ENCODE measurements at regions not wholly inside any gene's neighbourhood (a gene's known extent, or its start where the extent isn't known, plus 50 kb on each side); places are given as distances from the start of the nearest gene placed in this dataset.
"Not testable (repeated sequence)": the region's sequence is repeated elsewhere in the genome, so short reads cannot be mapped to it uniquely, and the experiment has no call there.

- DNase-seq, result no peak
- no peak overlapping the region for H3K4me3 ChIP-seq (ENCODE audit: control insufficient read depth in 1 of 2, extremely low read depth in 1 of 2, low read length in 1 of 2)
- peaks cover 8 to 19% (median 10%) of the 10 kb centered on the region in 3 donors for H3K9me3 Mint-ChIP-seq
- no peaks in the 10 kb centered on the region for H3K36me3 Mint-ChIP-seq
- no peaks in the 10 kb centered on the region for H3K9me3 ChIP-seq
- ChIA-PET CTCF (no interaction called here), POLR2A (no interaction called here)
- no peaks in the 10 kb centered on the region for H3K27me3 Mint-ChIP-seq
- H3K27ac Mint-ChIP-seq, result no peak overlapping the region
- no CpG with 5 or more reads among the region's 1 CpG for WGBS (ENCODE audit: insufficient coverage)
- H3K36me3 ChIP-seq (ENCODE audit: control insufficient read depth in 2 of 2, extremely low read depth in 1 of 2, insufficient read depth in 1 of 2, low read length in 1 of 2), result no peaks in the 10 kb centered on the region
- ATAC-seq (replicated peaks in 1 of 4), result no peak
- H3K27ac ChIP-seq (ENCODE audit: low read length), result no peak overlapping the region
- no peaks in the 10 kb centered on the region for H3K27me3 ChIP-seq (replicated peaks in 1 of 2; ENCODE audit: control insufficient read depth in 2 of 2, extremely low read depth in 1 of 2, insufficient read depth in 2 of 2, low read length in 1 of 2)
- H3K4me3 Mint-ChIP-seq, result no peak overlapping the region
- H3K4me1 ChIP-seq (ENCODE audit: control insufficient read depth in 1 of 2, extremely low read depth in 1 of 2, insufficient read depth in 2 of 2, low read length in 2 of 2), result no peaks in the 10 kb centered on the region
- no peaks in the 10 kb centered on the region for H3K4me1 Mint-ChIP-seq
These were observed 286.7 kb upstream of the ATXN7L3B start for GRCh38 chr12:74250891-74251290.

- H3K4me3 ChIP-seq (ENCODE audit: control insufficient read depth in 1 of 2, extremely low read depth in 1 of 2, low read length in 1 of 2); H3K4me3 Mint-ChIP-seq; H3K36me3 Mint-ChIP-seq; H3K4me1 ChIP-seq (ENCODE audit: control insufficient read depth in 1 of 2, extremely low read depth in 1 of 2, insufficient read depth in 2 of 2, low read length in 2 of 2); H3K27me3 ChIP-seq (replicated peaks in 1 of 2; ENCODE audit: control insufficient read depth in 2 of 2, extremely low read depth in 1 of 2, insufficient read depth in 2 of 2, low read length in 1 of 2); DNase-seq; H3K9me3 ChIP-seq; H3K4me1 Mint-ChIP-seq; CTCF ChIA-PET; H3K27ac Mint-ChIP-seq; H3K27me3 Mint-ChIP-seq; H3K36me3 ChIP-seq (ENCODE audit: control insufficient read depth in 2 of 2, extremely low read depth in 1 of 2, insufficient read depth in 1 of 2, low read length in 1 of 2); ATAC-seq (replicated peaks in 1 of 4); H3K27ac ChIP-seq (ENCODE audit: low read length); POLR2A ChIA-PET: not testable (repeated sequence)
- WGBS (ENCODE audit: insufficient coverage), result 39% methylated on average over 3 of the region's 4 CpGs
- peaks cover 4 to 15% (median 10%) of the 10 kb centered on the region in 3 donors for H3K9me3 Mint-ChIP-seq
These were observed 283.8 kb upstream of the ATXN7L3B start for GRCh38 chr12:74253826-74254225.

GRCh38 chr12:74254784-74255183 is 282.9 kb upstream of the ATXN7L3B start:
- no peak overlapping the region for H3K4me3 Mint-ChIP-seq
- DNase-seq (no peak), ATAC-seq (replicated peaks in 1 of 4) (no peak)
- ChIA-PET POLR2A (no interaction called here), CTCF (no interaction called here)
- peaks cover 4 to 15% (median 10%) of the 10 kb centered on the region in 3 donors for H3K9me3 Mint-ChIP-seq
- Histone ChIP-seq H3K4me1 (ENCODE audit: control insufficient read depth in 1 of 2, extremely low read depth in 1 of 2, insufficient read depth in 2 of 2, low read length in 2 of 2) (no peaks in the 10 kb centered on the region), H3K27ac (ENCODE audit: low read length) (no peak overlapping the region), H3K27me3 (replicated peaks in 1 of 2; ENCODE audit: control insufficient read depth in 2 of 2, extremely low read depth in 1 of 2, insufficient read depth in 2 of 2, low read length in 1 of 2) (no peaks in the 10 kb centered on the region), H3K9me3 (no peaks in the 10 kb centered on the region), H3K36me3 (ENCODE audit: control insufficient read depth in 2 of 2, extremely low read depth in 1 of 2, insufficient read depth in 1 of 2, low read length in 1 of 2) (no peaks in the 10 kb centered on the region), H3K4me3 (ENCODE audit: control insufficient read depth in 1 of 2, extremely low read depth in 1 of 2, low read length in 1 of 2) (no peak overlapping the region)
- no peaks in the 10 kb centered on the region for H3K27me3 Mint-ChIP-seq
- no peaks in the 10 kb centered on the region for H3K4me1 Mint-ChIP-seq
- H3K27ac Mint-ChIP-seq, result no peak overlapping the region
- H3K36me3 Mint-ChIP-seq, result no peaks in the 10 kb centered on the region

- Mint-ChIP-seq H3K4me3 (no peak overlapping the region), H3K36me3 (no peaks in the 10 kb centered on the region), H3K9me3 (peaks cover 0 to 4% (median under 1%) of the 10 kb centered on the region in 3 donors), H3K27ac (no peak overlapping the region), H3K4me1 (no peaks in the 10 kb centered on the region), H3K27me3 (no peaks in the 10 kb centered on the region)
- Histone ChIP-seq H3K27me3 (replicated peaks in 1 of 2; ENCODE audit: control insufficient read depth in 2 of 2, extremely low read depth in 1 of 2, insufficient read depth in 2 of 2, low read length in 1 of 2) (no peaks in the 10 kb centered on the region), H3K4me1 (ENCODE audit: control insufficient read depth in 1 of 2, extremely low read depth in 1 of 2, insufficient read depth in 2 of 2, low read length in 2 of 2) (no peaks in the 10 kb centered on the region), H3K36me3 (ENCODE audit: control insufficient read depth in 2 of 2, extremely low read depth in 1 of 2, insufficient read depth in 1 of 2, low read length in 1 of 2) (no peaks in the 10 kb centered on the region), H3K4me3 (ENCODE audit: control insufficient read depth in 1 of 2, extremely low read depth in 1 of 2, low read length in 1 of 2) (no peak overlapping the region), H3K27ac (ENCODE audit: low read length) (no peak overlapping the region), H3K9me3 (no peaks in the 10 kb centered on the region)
- ATAC-seq (replicated peaks in 1 of 4), result no peak
- ChIA-PET POLR2A (no interaction called here), CTCF (no interaction called here)
- WGBS (ENCODE audit: insufficient coverage), result no CpG with 5 or more reads among the region's 1 CpG
- DNase-seq, result no peak
These were observed 278.4 kb upstream of the ATXN7L3B start for GRCh38 chr12:74259199-74259598.

GRCh38 chr12:74264692-74265091 is 272.9 kb upstream of the ATXN7L3B start:
- POLR2A ChIA-PET, result no interaction called here
- no peak overlapping the region for H3K4me3 Mint-ChIP-seq
- no peaks in the 10 kb centered on the region for H3K36me3 Mint-ChIP-seq
- Histone ChIP-seq H3K4me1 (ENCODE audit: control insufficient read depth in 1 of 2, extremely low read depth in 1 of 2, insufficient read depth in 2 of 2, low read length in 2 of 2) (no peaks in the 10 kb centered on the region), H3K4me3 (ENCODE audit: control insufficient read depth in 1 of 2, extremely low read depth in 1 of 2, low read length in 1 of 2) (no peak overlapping the region), H3K27me3 (replicated peaks in 1 of 2; ENCODE audit: control insufficient read depth in 2 of 2, extremely low read depth in 1 of 2, insufficient read depth in 2 of 2, low read length in 1 of 2) (no peaks in the 10 kb centered on the region), H3K9me3 (no peaks in the 10 kb centered on the region), H3K27ac (ENCODE audit: low read length) (no peak overlapping the region), H3K36me3 (ENCODE audit: control insufficient read depth in 2 of 2, extremely low read depth in 1 of 2, insufficient read depth in 1 of 2, low read length in 1 of 2) (no peaks in the 10 kb centered on the region)
- H3K27ac Mint-ChIP-seq, result no peak overlapping the region
- ATAC-seq (replicated peaks in 1 of 4) (no peak), DNase-seq (no peak)
- no peaks in the 10 kb centered on the region for H3K27me3 Mint-ChIP-seq
- WGBS (ENCODE audit: insufficient coverage), result 87% methylated on average over 14 of the region's 15 CpGs
- no peaks in the 10 kb centered on the region for H3K4me1 Mint-ChIP-seq
- CTCF ChIA-PET, result no interaction called here
- peaks cover 0 to 6% (median 4%) of the 10 kb centered on the region in 3 donors for H3K9me3 Mint-ChIP-seq

GRCh38 chr12:74269355-74269754 is 268.3 kb upstream of the ATXN7L3B start:
- H3K4me1 ChIP-seq (ENCODE audit: control insufficient read depth in 1 of 2, extremely low read depth in 1 of 2, insufficient read depth in 2 of 2, low read length in 2 of 2); DNase-seq; H3K27ac ChIP-seq (ENCODE audit: low read length); H3K9me3 Mint-ChIP-seq; ATAC-seq (replicated peaks in 1 of 4); H3K4me3 Mint-ChIP-seq; H3K27ac Mint-ChIP-seq; H3K4me3 ChIP-seq (ENCODE audit: control insufficient read depth in 1 of 2, extremely low read depth in 1 of 2, low read length in 1 of 2); H3K27me3 ChIP-seq (replicated peaks in 1 of 2; ENCODE audit: control insufficient read depth in 2 of 2, extremely low read depth in 1 of 2, insufficient read depth in 2 of 2, low read length in 1 of 2); CTCF ChIA-PET; H3K36me3 ChIP-seq (ENCODE audit: control insufficient read depth in 2 of 2, extremely low read depth in 1 of 2, insufficient read depth in 1 of 2, low read length in 1 of 2); H3K36me3 Mint-ChIP-seq; H3K27me3 Mint-ChIP-seq; POLR2A ChIA-PET; H3K9me3 ChIP-seq; H3K4me1 Mint-ChIP-seq: not testable (repeated sequence)
- 90% methylated on average over 5 of the region's 8 CpGs for WGBS (ENCODE audit: insufficient coverage)

- H3K27ac Mint-ChIP-seq, result no peak overlapping the region
- H3K27ac ChIP-seq (ENCODE audit: low read length), result no peak overlapping the region
- no peak overlapping the region for H3K4me3 Mint-ChIP-seq
- 88% methylated on average over 5 of the region's 5 CpGs for WGBS (ENCODE audit: insufficient coverage)
- H3K9me3 Mint-ChIP-seq, result peaks cover 3 to 11% (median 7%) of the 10 kb centered on the region in 3 donors
- no peaks in the 10 kb centered on the region for H3K36me3 ChIP-seq (ENCODE audit: control insufficient read depth in 2 of 2, extremely low read depth in 1 of 2, insufficient read depth in 1 of 2, low read length in 1 of 2)
- no peaks in the 10 kb centered on the region for H3K4me1 Mint-ChIP-seq
- no peaks in the 10 kb centered on the region for H3K27me3 ChIP-seq (replicated peaks in 1 of 2; ENCODE audit: control insufficient read depth in 2 of 2, extremely low read depth in 1 of 2, insufficient read depth in 2 of 2, low read length in 1 of 2)
- DNase-seq (no peak), ATAC-seq (replicated peaks in 1 of 4) (no peak)
- POLR2A ChIA-PET, result no interaction called here
- no peaks in the 10 kb centered on the region for H3K9me3 ChIP-seq
- no peaks in the 10 kb centered on the region for H3K27me3 Mint-ChIP-seq
- H3K4me3 ChIP-seq (ENCODE audit: control insufficient read depth in 1 of 2, extremely low read depth in 1 of 2, low read length in 1 of 2), result no peak overlapping the region
- no peaks in the 10 kb centered on the region for H3K36me3 Mint-ChIP-seq
- CTCF ChIA-PET, result no interaction called here
- H3K4me1 ChIP-seq (ENCODE audit: control insufficient read depth in 1 of 2, extremely low read depth in 1 of 2, insufficient read depth in 2 of 2, low read length in 2 of 2), result no peaks in the 10 kb centered on the region
These were observed 257.4 kb upstream of the ATXN7L3B start for GRCh38 chr12:74280156-74280655.

Measured in T-cell (primary cell).